ENCODE measurements at regions not wholly inside any gene's neighbourhood (a gene's known extent, or its start where the extent isn't known, plus 50 kb on each side); places are given as distances from the start of the nearest gene placed in this dataset.

DNA sequence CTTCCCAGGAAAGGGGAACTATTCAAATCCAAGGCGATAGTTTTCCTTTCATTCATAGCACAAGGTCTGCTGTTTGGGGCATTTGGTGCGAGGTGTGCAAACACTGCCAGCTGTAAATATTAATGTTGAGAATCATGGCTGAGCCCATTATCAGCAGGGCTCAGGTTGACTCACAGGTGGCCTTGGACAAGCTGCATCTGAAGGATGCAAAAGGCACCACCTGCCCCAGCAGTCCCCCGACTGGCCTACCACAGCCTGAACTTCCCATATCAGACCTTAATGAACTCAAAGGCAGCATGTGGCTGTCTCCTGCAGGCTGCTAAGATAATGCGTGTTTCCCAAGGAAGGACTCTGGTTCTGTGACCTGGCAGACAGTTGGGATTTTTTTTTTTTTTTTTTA, 93.3 kb upstream of the MAP1LC3B2 start:
- Histone ChIP-seq H4K20me1 (ENCODE audit: control insufficient read depth, extremely low read depth, insufficient read depth, low read length) (no peaks in the 10 kb centered on the region), H3K9ac (ENCODE audit: control insufficient read depth, extremely low read depth, insufficient read depth, low read length) (no peak overlapping the region), H3K36me3 (ENCODE audit: control insufficient read depth in 2 of 2, extremely low read depth in 1 of 2, insufficient read depth in 2 of 2, low read length in 2 of 2) (no peaks in the 10 kb centered on the region), H3K9me3 (ENCODE audit: control insufficient read depth, low read depth, low read length) (no peaks in the 10 kb centered on the region), H2AFZ (ENCODE audit: control insufficient read depth, low read length) (no peak overlapping the region), H3K27ac (ENCODE audit: control insufficient read depth, insufficient read depth, low read length) (no peak overlapping the region), H3K4me3 (ENCODE audit: control insufficient read depth in 2 of 3, extremely low read depth in 1 of 3, insufficient read depth in 2 of 3, low read depth in 1 of 3, low read length in 3 of 3) (no peak overlapping the region), H3K4me1 (ENCODE audit: control insufficient read depth, extremely low read depth, insufficient read depth, low read length) (no peaks in the 10 kb centered on the region), H3K27me3 (ENCODE audit: control insufficient read depth, extremely low read depth, insufficient read depth, low read length) (no peaks in the 10 kb centered on the region), H3K4me2 (ENCODE audit: control insufficient read depth, extremely low read depth, insufficient read depth, low read depth, low read length) (no peak overlapping the region), H3K9me1 (ENCODE audit: control insufficient read depth, extremely low read depth, insufficient read depth, low read length) (no peaks in the 10 kb centered on the region), H3K79me2 (ENCODE audit: control insufficient read depth, insufficient read depth, low read length) (no peaks in the 10 kb centered on the region)
- dilution Hi-C loops (cut with MboI; ENCODE audit: extremely low pct_ligation_motif_present, low sequenced_read_pairs), result no loop called here
- no peak for TF ChIP-seq EZH2 (IDR thresholded peaks at IDR 0.05; ENCODE audit: low read length)
- TF ChIP-seq, protein P1, sequence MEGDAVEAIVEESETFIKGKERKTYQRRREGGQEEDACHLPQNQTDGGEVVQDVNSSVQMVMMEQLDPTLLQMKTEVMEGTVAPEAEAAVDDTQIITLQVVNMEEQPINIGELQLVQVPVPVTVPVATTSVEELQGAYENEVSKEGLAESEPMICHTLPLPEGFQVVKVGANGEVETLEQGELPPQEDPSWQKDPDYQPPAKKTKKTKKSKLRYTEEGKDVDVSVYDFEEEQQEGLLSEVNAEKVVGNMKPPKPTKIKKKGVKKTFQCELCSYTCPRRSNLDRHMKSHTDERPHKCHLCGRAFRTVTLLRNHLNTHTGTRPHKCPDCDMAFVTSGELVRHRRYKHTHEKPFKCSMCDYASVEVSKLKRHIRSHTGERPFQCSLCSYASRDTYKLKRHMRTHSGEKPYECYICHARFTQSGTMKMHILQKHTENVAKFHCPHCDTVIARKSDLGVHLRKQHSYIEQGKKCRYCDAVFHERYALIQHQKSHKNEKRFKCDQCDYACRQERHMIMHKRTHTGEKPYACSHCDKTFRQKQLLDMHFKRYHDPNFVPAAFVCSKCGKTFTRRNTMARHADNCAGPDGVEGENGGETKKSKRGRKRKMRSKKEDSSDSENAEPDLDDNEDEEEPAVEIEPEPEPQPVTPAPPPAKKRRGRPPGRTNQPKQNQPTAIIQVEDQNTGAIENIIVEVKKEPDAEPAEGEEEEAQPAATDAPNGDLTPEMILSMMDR (optimal IDR thresholded peaks at IDR 0.05 in 1 of 3, IDR thresholded peaks at IDR 0.05 in 1 of 3, conservative IDR thresholded peaks at IDR 0.05 in 1 of 3; ENCODE audit: extremely low read depth in 1 of 3, insufficient read depth in 2 of 3, low read length in 3 of 3), result no peak
- no peak for DNase-seq (ENCODE audit: low read depth, low spot score)
- no peak for FAIRE-seq

GRCh38 chr12:116466536-116466935, 92.6 kb upstream of the MAP1LC3B2 start:
- Histone ChIP-seq H3K27ac (ENCODE audit: control insufficient read depth, insufficient read depth, low read length) (no peak overlapping the region), H2AFZ (ENCODE audit: control insufficient read depth, low read length) (no peak overlapping the region), H3K9ac (ENCODE audit: control insufficient read depth, extremely low read depth, insufficient read depth, low read length) (no peak overlapping the region), H3K9me1 (ENCODE audit: control insufficient read depth, extremely low read depth, insufficient read depth, low read length) (no peaks in the 10 kb centered on the region), H3K4me2 (ENCODE audit: control insufficient read depth, extremely low read depth, insufficient read depth, low read depth, low read length) (no peak overlapping the region), H4K20me1 (ENCODE audit: control insufficient read depth, extremely low read depth, insufficient read depth, low read length) (no peaks in the 10 kb centered on the region), H3K36me3 (ENCODE audit: control insufficient read depth in 2 of 2, extremely low read depth in 1 of 2, insufficient read depth in 2 of 2, low read length in 2 of 2) (no peaks in the 10 kb centered on the region), H3K27me3 (ENCODE audit: control insufficient read depth, extremely low read depth, insufficient read depth, low read length) (no peaks in the 10 kb centered on the region), H3K4me3 (ENCODE audit: control insufficient read depth in 2 of 3, extremely low read depth in 1 of 3, insufficient read depth in 2 of 3, low read depth in 1 of 3, low read length in 3 of 3) (no peak overlapping the region), H3K9me3 (ENCODE audit: control insufficient read depth, low read depth, low read length) (no peaks in the 10 kb centered on the region), H3K4me1 (ENCODE audit: control insufficient read depth, extremely low read depth, insufficient read depth, low read length) (no peaks in the 10 kb centered on the region), H3K79me2 (ENCODE audit: control insufficient read depth, insufficient read depth, low read length) (no peaks in the 10 kb centered on the region)
- TF ChIP-seq EZH2 (IDR thresholded peaks at IDR 0.05; ENCODE audit: low read length), result no peak
- TF ChIP-seq, protein P1 (optimal IDR thresholded peaks at IDR 0.05 in 1 of 3, IDR thresholded peaks at IDR 0.05 in 1 of 3, conservative IDR thresholded peaks at IDR 0.05 in 1 of 3; ENCODE audit: extremely low read depth in 1 of 3, insufficient read depth in 2 of 3, low read length in 3 of 3), result no peak
- DNase-seq (ENCODE audit: low read depth, low spot score) (no peak), FAIRE-seq (no peak)
- dilution Hi-C loops (cut with MboI; ENCODE audit: extremely low pct_ligation_motif_present, low sequenced_read_pairs), result no loop called here
